Astrocyte (in vitro differentiated cells and primary cell): ENCODE measurements at regions not wholly inside any gene's neighbourhood (a gene's known extent, or its start where the extent isn't known, plus 50 kb on each side); places are given as distances from the start of the nearest gene placed in this dataset.

Source experiments
- EZH2 ChIP-seq: IDR thresholded peaks from 2 replicates; pipeline ENCODE4 v1.6.1; 2012; ENCODE audit warnings: mild to moderate bottlenecking, low read length, inconsistent platforms; ENCODE audit not compliant: insufficient read depth
- TF ChIP-seq, protein P1 (sequence below): IDR thresholded peaks from 2 replicates; pipeline ENCODE4 v1.5.1; 2011; ENCODE audit warnings: low read depth, mild to moderate bottlenecking, inconsistent platforms, low read length, moderate library complexity; ENCODE audit not compliant: insufficient read depth

DNA sequence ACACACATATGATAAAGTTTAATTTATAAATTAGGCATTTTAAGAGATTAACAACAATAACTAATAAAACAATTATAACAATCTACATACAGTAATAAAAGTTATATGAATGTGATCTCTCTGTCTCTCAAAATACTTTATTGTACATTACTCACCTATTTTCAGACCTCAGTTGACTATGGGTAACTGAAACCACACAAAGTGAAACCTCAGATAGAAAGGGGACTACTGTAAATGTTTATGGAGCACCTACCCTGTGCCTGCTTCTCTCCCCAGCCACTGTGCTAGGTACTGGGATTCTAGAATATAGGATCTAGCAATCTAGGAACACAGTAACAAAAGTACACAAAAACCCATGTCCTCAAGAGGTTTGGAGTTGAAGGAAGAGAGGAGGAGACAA lies 63.4 kb upstream of the BTN3A2 start:
- TF ChIP-seq, protein P1, sequence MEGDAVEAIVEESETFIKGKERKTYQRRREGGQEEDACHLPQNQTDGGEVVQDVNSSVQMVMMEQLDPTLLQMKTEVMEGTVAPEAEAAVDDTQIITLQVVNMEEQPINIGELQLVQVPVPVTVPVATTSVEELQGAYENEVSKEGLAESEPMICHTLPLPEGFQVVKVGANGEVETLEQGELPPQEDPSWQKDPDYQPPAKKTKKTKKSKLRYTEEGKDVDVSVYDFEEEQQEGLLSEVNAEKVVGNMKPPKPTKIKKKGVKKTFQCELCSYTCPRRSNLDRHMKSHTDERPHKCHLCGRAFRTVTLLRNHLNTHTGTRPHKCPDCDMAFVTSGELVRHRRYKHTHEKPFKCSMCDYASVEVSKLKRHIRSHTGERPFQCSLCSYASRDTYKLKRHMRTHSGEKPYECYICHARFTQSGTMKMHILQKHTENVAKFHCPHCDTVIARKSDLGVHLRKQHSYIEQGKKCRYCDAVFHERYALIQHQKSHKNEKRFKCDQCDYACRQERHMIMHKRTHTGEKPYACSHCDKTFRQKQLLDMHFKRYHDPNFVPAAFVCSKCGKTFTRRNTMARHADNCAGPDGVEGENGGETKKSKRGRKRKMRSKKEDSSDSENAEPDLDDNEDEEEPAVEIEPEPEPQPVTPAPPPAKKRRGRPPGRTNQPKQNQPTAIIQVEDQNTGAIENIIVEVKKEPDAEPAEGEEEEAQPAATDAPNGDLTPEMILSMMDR: no peak
- TF ChIP-seq EZH2: no peak
